ENCODE measurements at regions not wholly inside any gene's neighbourhood (a gene's known extent, or its start where the extent isn't known, plus 50 kb on each side); places are given as distances from the start of the nearest gene placed in this dataset.

DNA sequence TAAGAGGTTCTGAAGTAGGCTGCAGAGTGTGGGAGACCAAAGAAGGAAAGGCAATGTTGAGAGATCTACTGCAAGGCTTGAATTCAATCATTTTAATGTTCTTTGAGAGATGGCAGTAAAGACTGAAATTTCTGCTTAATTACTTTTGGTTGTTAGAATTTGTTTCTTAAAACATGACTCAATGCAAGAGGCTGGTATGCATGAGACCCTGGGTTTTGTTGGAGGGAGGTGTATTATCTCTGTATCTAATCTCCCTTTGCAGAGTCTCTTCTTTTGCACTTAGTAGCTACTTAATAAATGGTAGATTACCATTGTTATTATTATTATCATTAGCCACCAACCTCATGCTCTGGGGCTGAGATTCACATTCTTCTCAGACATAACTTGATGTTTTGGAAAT, 87.4 kb upstream of the DRD2 start:
- Mint-ChIP-seq H3K4me1 (no peaks in the 10 kb centered on the region), H3K27me3 (peaks cover 32% of the 10 kb centered on the region), H3K27ac (no peak overlapping the region), H3K36me3 (ENCODE audit: low read depth) (no peaks in the 10 kb centered on the region), H3K4me3 (peak overlapping the region; percentile 1)
- DNase-seq (no peak), ATAC-seq (no peak)
- H3K9me3 ChIP-seq (ENCODE audit: control insufficient read depth, low read length, poor library complexity, severe bottlenecking) = no peaks in the 10 kb centered on the region

DNA sequence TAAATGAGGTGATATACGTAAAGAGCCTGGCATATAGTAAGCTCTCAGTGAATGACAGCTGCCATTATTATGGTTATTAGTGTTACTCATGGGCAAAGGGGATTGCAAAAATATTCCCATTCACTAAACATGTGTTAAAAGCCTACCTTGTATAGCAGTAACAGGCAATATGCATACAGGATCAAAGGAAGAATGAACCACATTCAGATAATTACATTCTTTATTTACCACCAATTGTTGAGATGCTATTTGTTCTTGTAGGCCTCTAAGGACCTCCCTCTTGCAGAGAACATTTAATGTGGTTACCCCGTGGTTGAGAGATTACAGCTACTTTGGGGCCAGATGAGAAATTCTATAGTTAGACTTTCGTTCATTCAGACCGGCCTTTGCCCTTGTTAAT, 82.7 kb upstream of the DRD2 start:
- no peak for ATAC-seq
- Mint-ChIP-seq H3K4me1 (no peaks in the 10 kb centered on the region), H3K27ac (no peak overlapping the region), H3K36me3 (ENCODE audit: low read depth) (no peaks in the 10 kb centered on the region), H3K27me3 (peaks cover 17% of the 10 kb centered on the region), H3K4me3 (no peak overlapping the region)
- no peaks in the 10 kb centered on the region for H3K9me3 ChIP-seq (ENCODE audit: control insufficient read depth, low read length, poor library complexity, severe bottlenecking)
- DNase-seq = no peak

GRCh38 chr11:113556036-113556435, 80.8 kb upstream of the DRD2 start:
- DNase-seq (no peak), ATAC-seq (no peak)
- no peaks in the 10 kb centered on the region for H3K9me3 ChIP-seq (ENCODE audit: control insufficient read depth, low read length, poor library complexity, severe bottlenecking)
- H3K4me3 Mint-ChIP-seq = no peak overlapping the region
- no peak overlapping the region for H3K27ac Mint-ChIP-seq
- peaks cover 34% of the 10 kb centered on the region for H3K27me3 Mint-ChIP-seq
- H3K4me1 Mint-ChIP-seq = no peaks in the 10 kb centered on the region
- no peaks in the 10 kb centered on the region for H3K36me3 Mint-ChIP-seq (ENCODE audit: low read depth)

DNA sequence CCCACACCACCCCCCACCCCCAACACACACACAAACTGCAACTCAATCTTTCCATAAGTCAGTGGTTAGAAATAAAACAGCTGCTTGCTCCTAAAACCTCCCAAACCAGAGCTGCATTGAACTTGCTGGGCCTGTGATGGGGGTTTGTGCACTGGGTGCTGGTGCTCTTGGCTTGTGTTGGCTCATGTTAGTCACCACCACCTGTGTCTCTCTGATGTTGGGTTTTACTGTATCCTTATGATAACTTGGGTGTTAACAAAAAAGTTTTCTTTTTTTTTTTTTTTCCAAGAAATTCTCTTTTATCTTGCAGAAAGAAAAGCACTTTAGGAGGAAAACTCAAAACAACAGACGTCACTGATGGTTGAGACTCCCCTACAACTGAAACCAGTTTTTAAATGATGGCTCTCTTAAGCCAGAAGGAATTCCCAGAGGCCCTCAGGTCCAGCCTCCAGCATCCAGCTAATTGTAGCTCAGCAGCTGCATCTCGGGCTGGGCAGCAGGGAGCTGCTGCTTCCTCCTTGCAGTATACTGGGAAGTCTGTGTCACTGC, 79.9 kb upstream of the DRD2 start:
- no peak overlapping the region for H3K27ac Mint-ChIP-seq
- H3K9me3 ChIP-seq (ENCODE audit: control insufficient read depth, low read length, poor library complexity, severe bottlenecking) = no peaks in the 10 kb centered on the region
- H3K4me1 Mint-ChIP-seq = no peaks in the 10 kb centered on the region
- peaks cover 40% of the 10 kb centered on the region for H3K27me3 Mint-ChIP-seq
- DNase-seq = no peak
- ATAC-seq = no peak
- no peak overlapping the region for H3K4me3 Mint-ChIP-seq
- no peaks in the 10 kb centered on the region for H3K36me3 Mint-ChIP-seq (ENCODE audit: low read depth)

DNA sequence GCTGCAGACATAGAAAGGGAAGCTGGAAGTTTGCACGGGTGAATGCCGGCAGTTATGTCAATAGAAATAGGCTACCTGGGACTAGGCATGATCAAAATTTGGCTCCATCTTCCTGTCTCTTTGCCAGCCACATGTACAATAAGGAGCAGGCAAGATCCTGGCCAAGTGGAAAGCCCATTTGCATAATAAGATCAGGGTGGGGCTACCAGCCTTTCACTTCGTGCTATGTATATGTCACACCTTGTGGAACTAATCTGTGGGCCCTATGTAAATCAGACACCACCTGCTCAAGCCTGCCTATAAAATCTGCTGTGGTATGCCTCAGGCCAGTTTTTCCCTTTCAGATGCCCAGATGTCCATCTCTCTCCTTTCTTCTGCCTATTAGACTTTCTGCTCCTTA, 79.3 kb upstream of the DRD2 start:
- no peak for DNase-seq
- H3K4me1 Mint-ChIP-seq = no peaks in the 10 kb centered on the region
- no peaks in the 10 kb centered on the region for H3K36me3 Mint-ChIP-seq (ENCODE audit: low read depth)
- ATAC-seq = no peak
- H3K27ac Mint-ChIP-seq = no peak overlapping the region
- H3K9me3 ChIP-seq (ENCODE audit: control insufficient read depth, low read length, poor library complexity, severe bottlenecking) = no peaks in the 10 kb centered on the region
- H3K4me3 Mint-ChIP-seq = no peak overlapping the region
- peaks cover 46% of the 10 kb centered on the region for H3K27me3 Mint-ChIP-seq

DNA sequence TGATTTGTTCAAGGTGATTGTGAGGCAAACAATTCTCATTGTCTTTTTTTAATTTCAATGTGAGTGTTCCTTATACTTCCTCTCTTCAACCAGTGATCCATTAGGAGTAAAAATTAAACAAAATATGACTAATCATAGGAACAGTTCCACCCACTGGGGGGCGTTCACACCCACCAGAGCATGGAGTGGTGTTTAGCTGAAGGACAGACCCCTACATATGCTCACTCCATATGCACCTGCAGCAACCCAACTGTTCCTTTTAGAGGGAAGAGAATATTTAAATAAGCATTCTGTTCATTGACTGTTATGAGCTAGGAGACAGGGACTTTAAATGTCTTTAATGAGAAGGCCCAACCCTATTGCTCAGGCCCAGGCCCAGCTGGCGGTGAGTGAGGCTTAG, 78.7 kb upstream of the DRD2 start:
- no peaks in the 10 kb centered on the region for H3K4me1 Mint-ChIP-seq
- H3K27ac Mint-ChIP-seq = no peak overlapping the region
- H3K4me3 Mint-ChIP-seq = no peak overlapping the region
- H3K27me3 Mint-ChIP-seq = peaks cover 52% of the 10 kb centered on the region
- no peaks in the 10 kb centered on the region for H3K36me3 Mint-ChIP-seq (ENCODE audit: low read depth)
- no peaks in the 10 kb centered on the region for H3K9me3 ChIP-seq (ENCODE audit: control insufficient read depth, low read length, poor library complexity, severe bottlenecking)
- DNase-seq (no peak), ATAC-seq (no peak)

DNA sequence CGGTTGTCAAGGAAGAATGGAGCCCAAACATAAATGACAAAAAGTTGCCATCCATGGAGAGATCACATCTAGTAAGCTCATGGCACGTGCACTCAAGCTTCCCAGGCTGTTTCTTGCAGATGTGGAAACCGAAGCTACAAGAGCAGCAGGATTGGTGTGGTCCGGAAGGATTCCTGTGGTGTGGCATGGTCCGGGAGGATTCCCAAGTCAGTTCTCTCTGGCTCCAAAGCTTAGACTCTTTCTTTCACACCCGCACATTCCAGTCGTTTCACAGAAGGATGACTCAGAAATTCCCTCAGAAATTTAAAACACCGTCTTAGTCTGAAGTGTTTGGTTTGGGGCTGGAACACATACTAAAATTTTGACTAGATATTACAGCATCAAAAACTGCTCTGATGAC, 78.0 kb upstream of the DRD2 start:
- no peak for ATAC-seq
- H3K27me3 Mint-ChIP-seq = peaks cover 59% of the 10 kb centered on the region
- H3K4me1 Mint-ChIP-seq = no peaks in the 10 kb centered on the region
- no peaks in the 10 kb centered on the region for H3K9me3 ChIP-seq (ENCODE audit: control insufficient read depth, low read length, poor library complexity, severe bottlenecking)
- H3K27ac Mint-ChIP-seq = no peak overlapping the region
- DNase-seq = no peak
- no peaks in the 10 kb centered on the region for H3K36me3 Mint-ChIP-seq (ENCODE audit: low read depth)
- no peak overlapping the region for H3K4me3 Mint-ChIP-seq

- peaks cover 4% of the 10 kb centered on the region for H3K36me3 Mint-ChIP-seq (ENCODE audit: low read depth)
- no peaks in the 10 kb centered on the region for H3K4me1 Mint-ChIP-seq
- ATAC-seq (no peak), DNase-seq (no peak)
- no peak overlapping the region for H3K27ac Mint-ChIP-seq
- peaks cover 65% of the 10 kb centered on the region for H3K27me3 Mint-ChIP-seq
- H3K4me3 Mint-ChIP-seq = no peak overlapping the region
- no peaks in the 10 kb centered on the region for H3K9me3 ChIP-seq (ENCODE audit: control insufficient read depth, low read length, poor library complexity, severe bottlenecking)
Observed at GRCh38 chr11:113552271-113552670, 77.1 kb upstream of the DRD2 start.

DNA sequence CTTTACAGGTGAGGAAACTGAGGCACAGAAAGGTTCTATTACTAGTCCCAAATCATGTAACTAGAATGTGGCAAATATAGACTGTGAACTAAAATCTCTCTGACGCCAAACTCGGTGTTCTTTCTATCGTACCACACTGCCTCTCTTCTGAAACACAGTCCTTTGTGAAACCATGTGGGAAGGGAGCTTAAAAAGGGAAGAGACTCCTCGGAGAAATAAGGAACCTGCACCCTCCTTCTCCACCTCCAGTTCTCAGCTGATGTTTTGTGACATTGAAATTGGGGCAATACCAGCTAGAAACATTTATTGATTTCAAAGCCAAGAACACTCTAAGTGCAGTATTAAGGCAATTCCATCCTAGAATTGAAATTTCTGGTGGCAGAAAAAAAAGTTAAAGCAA, 76.4 kb upstream of the DRD2 start:
- peaks cover 64% of the 10 kb centered on the region for H3K27me3 Mint-ChIP-seq
- no peak for DNase-seq
- H3K4me3 Mint-ChIP-seq = no peak overlapping the region
- H3K27ac Mint-ChIP-seq = no peak overlapping the region
- ATAC-seq = no peak
- peaks cover 4% of the 10 kb centered on the region for H3K36me3 Mint-ChIP-seq (ENCODE audit: low read depth)
- no peaks in the 10 kb centered on the region for H3K4me1 Mint-ChIP-seq
- no peaks in the 10 kb centered on the region for H3K9me3 ChIP-seq (ENCODE audit: control insufficient read depth, low read length, poor library complexity, severe bottlenecking)

GRCh38 chr11:113549611-113550578, 74.7 kb upstream of the DRD2 start:
- peaks cover 4% of the 10 kb centered on the region for H3K36me3 Mint-ChIP-seq (ENCODE audit: low read depth)
- no peak for ATAC-seq
- no peak overlapping the region for H3K4me3 Mint-ChIP-seq

GRCh38 chr11:113549061-113549460, 73.9 kb upstream of the DRD2 start:
- no peaks in the 10 kb centered on the region for H3K4me1 Mint-ChIP-seq
- H3K36me3 Mint-ChIP-seq (ENCODE audit: low read depth) = peaks cover 4% of the 10 kb centered on the region
- no peaks in the 10 kb centered on the region for H3K9me3 ChIP-seq (ENCODE audit: control insufficient read depth, low read length, poor library complexity, severe bottlenecking)
- DNase-seq (no peak), ATAC-seq (no peak)
- no peak overlapping the region for H3K4me3 Mint-ChIP-seq
- no peak overlapping the region for H3K27ac Mint-ChIP-seq
- H3K27me3 Mint-ChIP-seq = peaks cover 71% of the 10 kb centered on the region

More at GRCh38 chr11:113549611-113550578, 74.7 kb upstream of the DRD2 start:
- no peak overlapping the region for H3K27ac Mint-ChIP-seq
- peaks cover 70% of the 10 kb centered on the region for H3K27me3 Mint-ChIP-seq
- no peak for DNase-seq
- H3K4me1 Mint-ChIP-seq = no peaks in the 10 kb centered on the region
- H3K9me3 ChIP-seq (ENCODE audit: control insufficient read depth, low read length, poor library complexity, severe bottlenecking) = no peaks in the 10 kb centered on the region

- H3K4me1 Mint-ChIP-seq = no peaks in the 10 kb centered on the region
- no peaks in the 10 kb centered on the region for H3K9me3 ChIP-seq (ENCODE audit: control insufficient read depth, low read length, poor library complexity, severe bottlenecking)
- H3K27me3 Mint-ChIP-seq = peaks cover 81% of the 10 kb centered on the region
- H3K36me3 Mint-ChIP-seq (ENCODE audit: low read depth) = peaks cover 4% of the 10 kb centered on the region
- H3K4me3 Mint-ChIP-seq = no peak overlapping the region
- DNase-seq = no peak
- no peak for ATAC-seq
- H3K27ac Mint-ChIP-seq = no peak overlapping the region
Observed at GRCh38 chr11:113547739-113548138, 72.5 kb upstream of the DRD2 start.

DNA sequence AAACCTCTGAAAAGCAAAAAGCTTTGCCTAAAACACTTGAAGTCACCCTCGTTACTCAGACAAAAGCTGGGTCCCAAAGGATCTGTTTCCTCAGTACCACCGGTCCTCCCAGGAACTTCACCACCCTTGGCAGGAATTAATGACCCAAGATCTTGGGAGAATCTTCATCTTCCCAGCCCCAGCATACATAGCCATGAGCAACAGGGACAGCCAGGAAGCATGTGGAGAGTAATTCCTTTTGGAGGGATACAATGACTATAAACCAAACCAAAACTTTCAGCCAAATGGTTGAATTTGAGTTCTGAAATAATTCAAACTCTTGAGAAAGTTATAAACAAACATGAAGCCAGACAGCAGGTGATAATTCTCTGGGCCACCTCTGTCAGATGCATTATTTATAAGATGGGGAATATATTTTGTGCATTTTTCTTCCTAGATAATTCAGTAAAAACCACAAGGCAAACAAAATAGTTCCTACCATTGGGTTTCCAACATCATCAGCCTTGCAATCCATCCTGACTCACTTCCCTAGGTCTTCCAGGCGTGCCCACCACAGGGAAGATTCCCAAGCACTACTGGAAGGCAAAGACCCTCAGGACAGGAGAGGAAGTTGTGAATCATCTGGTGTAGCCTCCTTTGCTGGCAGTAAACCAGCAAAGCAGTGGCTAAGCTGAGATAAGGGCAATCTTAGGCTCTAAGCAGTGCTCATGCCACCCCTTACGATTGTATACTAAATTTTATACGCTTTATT, 71.7 kb upstream of the DRD2 start:
- no peaks in the 10 kb centered on the region for H3K4me1 Mint-ChIP-seq
- DNase-seq (no peak), ATAC-seq (no peak)
- H3K27ac Mint-ChIP-seq = no peak overlapping the region
- peaks cover 78% of the 10 kb centered on the region for H3K27me3 Mint-ChIP-seq
- peaks cover 4% of the 10 kb centered on the region for H3K36me3 Mint-ChIP-seq (ENCODE audit: low read depth)
- no peaks in the 10 kb centered on the region for H3K9me3 ChIP-seq (ENCODE audit: control insufficient read depth, low read length, poor library complexity, severe bottlenecking)
- H3K4me3 Mint-ChIP-seq = no peak overlapping the region

Measured in T-helper 17 cell (primary cell).